NCI-H1048 (cell line): ENCODE measurements at regions not wholly inside any gene's neighbourhood (a gene's known extent, or its start where the extent isn't known, plus 50 kb on each side); places are given as distances from the start of the nearest gene placed in this dataset.

Source experiments
- DNase-seq: peaks from one replicate; lab custom pipeline; 2025; lab: John Stamatoyannopoulos, UW

DNA sequence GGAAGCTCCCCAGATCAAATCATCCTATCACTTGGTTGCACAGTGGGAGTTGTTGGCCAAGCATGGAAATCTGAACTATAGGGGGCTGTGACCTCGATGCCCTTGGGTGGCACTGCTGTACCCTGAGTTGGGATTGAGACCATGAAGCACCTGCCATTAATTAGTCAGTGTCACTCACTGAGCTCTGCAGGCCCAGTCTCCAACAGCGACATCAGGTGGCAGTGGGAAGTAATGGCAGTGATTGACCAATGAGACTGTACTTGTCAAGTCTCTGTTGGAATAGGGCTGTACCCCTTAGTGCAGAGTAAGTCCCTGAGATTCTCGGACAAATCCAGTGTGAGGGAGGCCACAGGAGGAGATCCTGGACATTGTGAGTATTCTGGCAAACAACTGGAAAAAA lies 118.0 kb upstream of the RPL38 start:
- no peak for DNase-seq

DNA sequence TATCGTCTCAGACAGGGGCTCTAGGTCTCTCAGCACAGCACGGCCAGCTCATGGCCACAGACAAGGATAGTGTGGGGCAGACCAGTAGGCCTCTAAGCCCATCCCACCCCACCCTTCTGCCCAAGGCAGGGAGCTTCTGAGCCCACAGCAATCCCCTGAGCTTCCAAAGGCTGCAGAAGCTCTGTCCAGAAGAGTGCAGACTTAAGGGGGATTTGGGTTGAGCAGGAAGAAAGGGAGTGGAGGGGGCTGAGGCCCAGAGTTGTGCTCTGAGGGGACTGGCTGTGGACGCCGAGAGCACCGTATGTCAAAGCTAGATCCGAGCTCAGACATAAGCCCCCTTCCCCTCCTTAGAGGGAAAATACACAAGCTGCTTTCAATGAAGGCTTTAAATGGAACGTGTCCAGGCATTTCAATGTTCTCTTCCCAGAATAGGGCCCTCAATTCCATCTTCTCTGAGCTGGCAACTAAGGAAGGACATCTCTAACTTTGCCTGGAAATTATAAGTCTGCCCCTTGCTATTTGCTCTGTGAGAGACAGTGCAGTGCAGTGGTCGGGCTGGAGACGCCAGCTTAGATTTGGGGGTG lies 116.4 kb upstream of the RPL38 start:
- DNase-seq = no peak

DNA sequence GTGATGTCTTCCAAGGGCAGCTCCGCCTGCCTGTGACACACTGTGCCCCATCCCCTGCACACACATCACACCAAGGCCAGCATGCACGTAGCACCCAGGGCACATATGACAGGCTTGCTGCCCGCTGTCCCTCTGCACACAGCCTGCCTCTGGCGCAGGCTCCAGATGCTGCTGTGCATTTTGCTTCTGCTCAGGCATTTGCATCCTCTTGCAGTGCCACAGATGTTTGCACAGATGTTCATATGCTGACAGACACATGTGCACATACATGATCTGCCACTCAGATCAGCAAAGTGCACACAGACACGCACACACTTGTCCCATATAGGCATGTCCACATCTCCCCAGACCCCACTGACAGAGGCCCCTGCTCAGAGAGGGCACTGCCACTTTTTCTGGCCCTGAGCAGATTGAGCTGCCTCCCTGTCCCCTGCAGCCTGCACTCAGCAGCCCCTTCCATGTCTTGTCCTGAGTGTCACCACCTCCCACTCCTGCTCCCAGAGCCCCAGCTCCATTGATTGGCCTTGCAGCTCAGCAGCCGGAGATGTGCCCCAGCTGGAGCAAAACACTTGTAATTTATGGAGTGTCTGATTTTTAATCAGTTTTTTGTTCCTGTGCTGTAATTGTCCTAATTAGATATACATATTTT lies 115.1 kb upstream of the RPL38 start:
- no peak for DNase-seq

DNA sequence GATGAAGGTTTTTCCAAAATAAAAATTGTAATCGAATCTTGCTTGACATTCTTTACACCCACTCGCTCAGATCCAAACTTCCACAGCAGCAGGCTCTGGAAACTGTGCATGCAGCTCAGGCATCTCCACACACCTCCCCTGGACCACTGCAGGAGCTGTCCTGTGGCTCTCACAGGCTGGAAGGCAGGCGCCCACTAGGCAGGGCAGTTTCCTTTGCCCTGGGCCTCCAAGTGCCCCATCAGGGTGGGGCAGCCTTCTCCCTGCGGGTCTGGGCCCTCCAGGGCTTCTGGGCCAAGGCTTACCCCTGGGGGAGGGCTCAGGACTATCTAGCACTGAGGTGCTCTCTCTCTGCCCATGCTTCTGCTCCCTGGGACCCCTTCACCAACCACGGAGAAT lies 114.5 kb upstream of the RPL38 start:
- no peak for DNase-seq

DNA sequence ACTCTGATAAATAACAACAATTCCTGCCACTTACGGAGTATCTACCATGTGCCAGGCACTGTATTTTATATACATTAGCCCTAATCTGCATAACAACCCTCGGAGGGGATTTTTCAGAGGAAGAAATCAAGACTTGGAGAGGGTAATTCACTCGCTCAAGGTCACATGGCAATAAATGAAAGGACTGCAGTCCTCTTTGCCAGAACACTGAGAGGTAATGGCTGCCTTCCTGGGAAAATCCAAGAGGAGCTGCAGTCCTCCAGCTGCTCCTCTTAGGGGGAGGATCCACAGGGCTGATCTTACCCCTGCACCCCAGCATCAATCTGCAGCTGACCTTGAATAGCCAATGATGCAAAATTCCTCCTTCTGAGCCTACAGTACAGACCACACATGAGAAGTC lies 114.1 kb upstream of the RPL38 start:
- DNase-seq = no peak

DNA sequence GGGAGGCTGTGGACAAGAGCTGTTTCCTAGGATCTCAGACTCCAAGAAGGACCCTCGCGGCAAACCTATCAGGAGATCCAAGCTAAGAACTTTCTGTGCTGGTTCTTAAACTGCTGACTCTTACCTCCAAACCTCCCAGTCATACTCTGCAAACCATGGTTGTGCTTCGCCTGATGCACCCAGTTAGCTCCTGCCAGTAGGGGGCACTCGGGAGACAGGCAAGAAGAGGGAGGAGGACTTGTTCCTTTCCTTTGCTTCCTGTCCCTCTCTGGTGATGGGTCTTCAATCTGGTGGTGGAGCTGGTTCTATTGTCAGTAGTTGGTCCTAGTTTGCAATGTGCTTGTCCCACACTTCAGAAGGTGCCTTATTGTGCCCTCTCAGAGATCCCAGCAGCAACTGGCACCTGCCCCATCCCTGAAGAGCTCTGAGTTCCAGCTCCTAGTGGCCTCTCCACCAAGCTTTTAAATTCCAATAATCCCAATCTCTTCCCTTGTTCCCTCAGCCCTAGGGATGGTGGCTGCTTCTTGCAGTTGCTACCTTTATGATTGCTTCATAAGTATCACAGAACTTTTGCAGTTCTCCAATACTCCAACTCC lies 113.5 kb upstream of the RPL38 start:
- DNase-seq = peak; percentile 9

DNA sequence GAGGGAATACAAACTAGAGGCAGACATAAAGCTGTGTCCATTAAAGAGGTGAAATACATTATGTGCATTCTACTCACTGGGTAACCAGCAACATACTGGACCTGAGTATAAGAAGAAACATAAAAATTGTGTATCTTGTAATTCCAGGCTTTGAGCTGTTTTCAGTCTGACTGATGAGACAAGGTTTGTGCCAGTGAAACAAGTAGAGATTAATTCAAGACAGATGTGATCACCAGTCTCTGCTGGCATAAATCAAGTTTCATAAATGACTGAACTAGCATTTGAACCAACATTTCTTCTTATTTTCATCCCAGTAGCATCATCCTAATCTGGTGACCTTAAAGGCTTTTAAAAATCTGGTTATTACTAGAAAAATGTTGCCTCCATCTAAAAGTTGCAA lies 108.8 kb upstream of the RPL38 start:
- no peak for DNase-seq

DNA sequence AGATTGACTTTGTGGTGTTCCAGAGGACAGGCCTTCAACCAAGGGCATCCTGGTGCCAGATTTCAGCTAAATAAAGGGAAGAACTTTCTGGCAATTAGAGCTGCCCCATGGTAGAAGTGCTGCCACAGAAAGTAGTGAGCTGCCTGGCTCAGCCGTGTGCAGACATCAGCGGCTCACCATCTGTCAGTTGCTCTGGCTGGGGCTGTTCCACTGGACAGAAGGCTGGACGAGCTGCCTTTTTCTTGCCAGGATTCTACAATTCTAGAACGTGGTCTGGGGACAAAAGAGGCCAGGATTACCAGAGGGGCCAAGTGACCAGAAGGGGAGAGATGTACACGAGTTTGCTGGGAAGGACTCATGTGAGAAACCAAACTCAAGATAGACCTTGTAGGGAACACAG lies 107.0 kb upstream of the RPL38 start:
- DNase-seq = no peak

DNA sequence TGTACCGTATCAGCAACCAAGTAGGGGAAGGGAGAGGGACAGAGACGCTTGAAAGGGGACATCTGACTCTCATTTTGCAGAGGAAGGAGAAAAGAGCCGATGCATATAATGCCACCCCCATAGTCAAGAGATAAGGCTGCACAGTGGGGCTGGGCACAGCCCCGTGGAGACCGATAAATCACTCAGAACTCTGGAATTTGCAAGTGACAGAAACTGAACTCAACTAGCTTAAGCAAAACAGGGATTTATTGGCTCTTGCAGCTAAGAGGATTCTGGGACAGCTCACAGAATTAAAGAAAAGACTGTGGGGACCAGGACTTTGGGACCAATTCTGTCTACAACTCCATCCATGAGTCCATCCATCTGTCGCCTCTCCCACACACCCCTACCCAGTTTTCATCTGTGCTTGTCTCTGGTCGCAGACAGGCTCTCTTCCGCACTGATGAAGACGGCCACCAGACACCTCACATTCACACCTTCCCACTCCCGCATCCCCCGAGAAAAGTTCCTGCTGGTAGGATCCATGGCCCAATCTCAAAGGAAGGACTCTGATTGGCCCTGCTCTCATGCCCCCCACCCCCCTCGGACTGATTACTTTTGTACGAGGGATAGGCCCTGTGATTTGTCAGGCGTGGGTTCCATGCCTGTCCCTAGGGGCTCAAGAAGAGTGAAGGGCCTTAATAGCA lies 105.9 kb upstream of the RPL38 start:
- DNase-seq = no peak

DNA sequence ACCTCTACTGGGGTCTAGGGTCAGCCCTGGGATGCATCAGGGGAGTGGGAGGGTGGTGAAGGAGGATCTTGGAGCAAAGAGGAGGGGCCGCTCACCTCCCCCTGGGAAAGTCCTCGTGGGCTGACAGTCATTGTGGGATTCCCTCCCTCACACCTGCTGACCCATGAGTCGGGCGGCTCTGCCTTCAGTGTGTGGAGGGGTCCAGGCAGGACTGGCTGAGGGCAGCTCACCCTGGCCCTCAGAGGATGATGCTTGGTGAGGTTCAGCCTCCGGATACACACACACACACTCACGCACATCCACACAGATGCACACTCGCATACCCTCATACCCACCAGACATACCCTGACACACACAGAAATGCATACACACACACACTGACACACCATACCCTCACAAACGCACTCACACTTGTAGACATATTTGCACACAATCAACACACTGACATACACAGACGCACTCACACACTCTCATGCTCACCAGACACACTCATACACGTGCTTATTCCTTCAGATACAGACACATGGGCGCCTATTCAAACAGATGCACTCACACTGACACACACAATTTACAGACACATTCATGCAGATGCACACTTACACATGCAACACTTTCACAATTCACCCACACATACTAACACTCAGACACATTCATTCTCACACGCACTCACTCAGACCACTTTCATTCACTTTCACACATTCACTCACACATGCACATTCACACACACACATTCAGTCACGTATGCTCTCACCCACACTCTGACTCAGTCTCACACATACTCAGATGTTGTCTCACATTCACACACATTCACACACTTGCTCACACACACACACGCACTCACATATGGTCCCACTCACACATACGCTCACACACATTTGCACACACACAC lies 105.1 kb upstream of the RPL38 start:
- no peak for DNase-seq

DNA sequence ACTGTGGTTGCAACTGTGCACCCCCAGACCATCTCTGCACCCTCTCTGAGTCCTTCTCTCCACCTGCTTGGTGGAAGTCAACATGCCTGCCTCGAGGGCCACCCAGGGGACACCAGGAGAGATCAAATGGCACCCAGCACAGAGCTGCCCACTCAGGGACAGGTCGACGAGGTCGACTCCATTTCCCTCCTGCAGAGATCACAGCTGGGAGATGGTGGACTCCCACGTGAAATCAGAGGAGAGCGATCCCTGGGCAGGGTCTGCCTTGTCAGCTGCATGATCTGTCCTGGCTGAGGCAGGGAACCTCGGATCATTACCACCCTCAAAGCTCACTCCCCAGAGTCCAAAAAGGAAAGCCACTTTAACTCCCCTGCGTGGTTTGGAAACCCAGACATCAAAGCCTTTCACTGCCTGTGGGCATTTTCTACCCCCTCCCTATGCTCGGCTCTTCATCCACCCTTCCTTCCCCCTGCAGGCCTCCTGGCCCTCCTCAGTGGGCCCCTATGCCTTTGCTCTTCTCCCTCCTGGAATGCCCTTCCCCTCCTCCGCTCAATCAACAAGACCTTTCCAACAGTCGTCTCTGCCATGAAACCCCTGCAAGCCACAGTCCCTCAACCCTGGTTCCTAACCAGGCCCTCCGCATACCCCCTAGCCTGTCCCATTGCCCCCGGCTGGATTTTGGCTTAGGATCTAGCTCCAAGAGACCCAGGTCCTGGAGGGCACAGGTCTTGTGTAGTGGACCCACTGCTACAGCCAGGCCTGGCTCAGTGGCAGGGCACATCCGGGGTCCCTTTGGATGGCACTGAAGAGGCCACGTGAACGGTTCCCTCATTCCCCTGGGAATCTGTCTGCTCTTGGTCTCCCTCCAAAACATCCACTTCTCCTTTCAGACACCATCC lies 103.8 kb upstream of the RPL38 start:
- DNase-seq = no peak

DNA sequence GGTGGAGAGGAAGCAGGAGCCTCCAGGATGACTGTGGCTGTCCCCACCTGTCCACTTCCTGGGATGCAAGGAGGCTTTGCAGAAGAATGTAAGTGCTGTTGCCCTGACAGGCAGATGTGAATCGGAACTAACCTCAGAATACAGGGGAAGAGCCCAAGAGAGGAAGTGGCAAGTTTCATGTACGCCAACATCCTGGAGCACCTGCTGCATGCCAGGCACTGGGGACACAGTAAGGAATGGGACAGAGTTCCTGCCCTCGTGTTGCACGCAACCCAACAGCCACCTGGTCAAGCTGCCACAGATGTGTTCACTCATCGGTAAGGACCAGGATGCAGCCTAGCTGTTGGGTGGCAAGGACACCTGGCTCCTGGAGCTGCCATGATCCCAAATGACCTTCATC lies 98.6 kb upstream of the RPL38 start:
- no peak for DNase-seq

DNA sequence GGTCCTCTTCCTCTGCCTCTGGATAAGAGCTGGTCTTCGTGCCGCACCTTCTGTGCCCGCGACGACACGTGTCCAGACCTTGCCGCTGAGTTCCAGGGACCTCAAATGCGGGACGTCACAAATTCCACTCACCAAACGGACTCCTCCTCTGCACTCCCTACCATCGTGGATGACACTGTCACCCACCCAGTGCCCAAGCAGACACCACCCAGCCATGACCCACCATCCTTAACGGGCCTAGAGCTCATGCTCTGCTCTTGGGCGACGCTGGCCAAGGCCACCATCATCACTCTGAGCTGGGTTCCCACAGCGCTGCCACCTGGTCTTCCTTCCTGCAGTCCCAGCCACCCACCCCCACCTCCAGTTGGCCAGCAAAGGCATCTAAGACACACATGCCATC lies 96.4 kb upstream of the RPL38 start:
- no peak for DNase-seq

DNA sequence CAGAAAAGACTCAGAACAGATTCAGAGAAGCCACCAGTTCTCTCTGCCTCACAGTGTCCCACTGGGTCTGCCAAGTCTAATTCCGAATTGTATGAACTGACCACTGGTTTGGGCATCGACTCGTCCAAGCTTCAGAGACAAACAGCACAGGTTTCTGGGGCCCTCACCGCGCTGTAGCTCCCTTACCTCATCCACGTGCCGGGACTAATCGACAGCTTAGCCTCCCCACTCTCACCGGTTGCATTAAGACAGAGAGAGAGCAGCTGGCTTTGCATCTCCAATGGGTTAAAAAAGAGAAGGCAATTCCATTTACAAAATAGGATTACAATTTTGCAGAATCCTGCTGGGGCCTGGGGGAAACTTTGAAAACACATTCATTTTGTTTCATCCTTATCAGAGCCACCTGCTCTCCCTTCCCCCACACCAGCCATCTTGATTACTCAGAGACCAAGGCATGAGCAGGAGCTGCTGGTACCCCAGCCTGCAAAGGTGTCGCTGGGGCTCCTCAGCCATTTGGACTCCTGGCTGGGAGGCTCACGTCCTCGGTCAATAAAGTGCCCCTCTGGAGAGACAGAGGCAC lies 95.3 kb upstream of the RPL38 start:
- DNase-seq = no peak

DNA sequence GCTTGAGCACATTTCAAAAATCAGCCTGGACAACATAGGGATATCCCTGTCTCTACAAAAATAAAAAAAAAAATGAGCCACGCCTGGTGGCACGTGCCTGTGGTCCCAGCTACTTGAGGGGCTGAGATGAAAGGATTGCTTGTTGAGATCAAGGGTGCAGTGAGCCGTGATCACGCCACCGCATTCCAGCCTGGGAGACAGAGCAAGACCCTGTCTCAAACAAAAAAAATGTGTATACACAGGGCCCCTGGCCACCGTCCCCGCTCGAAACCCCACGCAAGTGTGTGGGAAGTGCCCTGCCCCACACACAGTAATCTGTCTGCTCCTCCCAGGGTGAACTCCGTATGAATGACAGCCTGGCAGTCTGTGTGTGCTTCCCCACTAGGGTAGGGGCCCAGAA lies 93.0 kb upstream of the RPL38 start:
- no peak for DNase-seq

DNA sequence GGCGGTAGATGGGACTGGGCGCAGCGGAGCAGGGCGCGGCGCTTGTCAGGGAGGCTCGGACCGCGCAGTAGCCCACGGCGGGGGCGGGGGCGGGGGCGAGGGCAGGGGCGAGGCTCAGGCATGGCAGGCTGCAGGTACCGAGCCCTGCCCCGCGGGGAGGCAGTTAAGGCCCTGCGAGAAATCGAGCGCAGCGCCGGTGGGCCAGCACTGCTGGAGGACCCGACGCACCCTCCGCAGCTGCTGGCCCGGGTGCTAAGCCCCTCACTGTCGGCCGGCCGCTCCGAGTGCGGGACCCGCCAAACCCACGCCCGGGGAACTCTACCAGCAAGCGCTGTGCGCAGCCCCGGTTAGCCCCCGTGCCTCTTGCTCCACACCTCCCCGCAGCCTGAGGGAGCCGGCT lies 90.2 kb upstream of the RPL38 start:
- no peak for DNase-seq

DNA sequence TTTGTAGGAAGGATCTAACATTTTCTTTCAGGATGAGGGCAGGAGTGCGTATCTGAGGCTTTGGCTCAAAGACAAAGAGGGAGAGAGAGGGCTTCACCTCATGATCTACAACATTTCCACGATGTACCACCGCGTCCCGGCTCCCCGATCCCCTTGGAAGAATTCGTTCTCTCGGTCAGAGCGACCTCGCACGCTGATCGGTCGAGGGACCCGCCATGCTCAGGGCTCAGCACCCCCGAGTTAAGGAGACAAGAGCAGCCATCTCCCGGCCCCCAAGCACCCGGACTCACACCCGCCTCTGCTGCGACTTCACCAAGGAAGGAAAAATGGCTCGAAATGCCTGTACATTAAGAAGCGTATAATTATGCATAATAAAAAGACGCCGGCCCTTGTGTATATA lies 89.5 kb upstream of the RPL38 start:
- DNase-seq = no peak

DNA sequence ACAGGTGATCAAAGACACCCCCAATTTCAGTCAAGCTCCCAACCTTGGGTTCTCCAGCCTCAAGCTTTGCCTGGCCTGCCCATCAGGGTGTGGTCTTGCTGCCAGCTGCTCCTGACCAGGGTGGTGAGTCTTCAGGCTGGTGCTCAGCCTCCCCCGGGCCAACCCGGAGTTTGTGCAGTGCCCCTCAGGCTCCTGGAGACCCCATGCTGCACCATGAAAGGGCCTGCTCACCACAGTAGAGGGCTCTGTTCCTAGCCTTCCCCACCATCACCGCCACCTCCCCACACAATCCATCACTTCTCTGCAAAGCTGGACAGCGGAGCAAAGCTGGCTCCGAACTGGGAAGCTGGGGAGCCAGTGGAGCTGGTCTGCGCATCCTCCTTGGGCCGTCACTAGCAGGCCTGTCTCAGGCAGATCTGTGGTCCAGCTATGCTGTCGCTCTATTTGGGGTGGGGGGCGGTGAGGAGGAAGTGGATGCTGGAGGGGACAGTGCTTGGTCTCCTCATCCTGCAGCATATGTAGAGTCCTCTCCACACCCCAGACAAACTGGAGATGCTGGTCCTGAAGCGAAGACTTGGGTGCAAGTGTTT lies 88.5 kb upstream of the RPL38 start:
- DNase-seq = no peak

DNA sequence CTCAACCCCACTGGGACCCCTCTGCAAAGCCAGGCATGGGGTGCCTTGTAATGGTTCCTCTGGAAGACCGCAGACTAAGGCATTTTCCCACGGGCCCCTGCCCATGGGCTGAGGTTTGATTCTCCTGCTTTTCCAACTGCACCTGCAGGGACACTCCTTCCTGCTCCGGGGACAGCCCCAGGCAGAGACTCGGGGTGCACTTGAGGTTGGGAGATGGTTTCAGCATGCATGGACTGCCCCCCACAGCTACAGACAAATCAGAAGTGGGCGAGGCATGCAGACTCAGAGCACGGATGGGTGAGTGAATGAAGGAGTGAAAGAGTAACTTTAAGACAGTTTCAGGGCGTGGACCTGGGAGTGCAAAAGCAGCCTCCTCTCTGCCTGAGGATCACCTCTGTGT lies 87.9 kb upstream of the RPL38 start:
- no peak for DNase-seq

DNA sequence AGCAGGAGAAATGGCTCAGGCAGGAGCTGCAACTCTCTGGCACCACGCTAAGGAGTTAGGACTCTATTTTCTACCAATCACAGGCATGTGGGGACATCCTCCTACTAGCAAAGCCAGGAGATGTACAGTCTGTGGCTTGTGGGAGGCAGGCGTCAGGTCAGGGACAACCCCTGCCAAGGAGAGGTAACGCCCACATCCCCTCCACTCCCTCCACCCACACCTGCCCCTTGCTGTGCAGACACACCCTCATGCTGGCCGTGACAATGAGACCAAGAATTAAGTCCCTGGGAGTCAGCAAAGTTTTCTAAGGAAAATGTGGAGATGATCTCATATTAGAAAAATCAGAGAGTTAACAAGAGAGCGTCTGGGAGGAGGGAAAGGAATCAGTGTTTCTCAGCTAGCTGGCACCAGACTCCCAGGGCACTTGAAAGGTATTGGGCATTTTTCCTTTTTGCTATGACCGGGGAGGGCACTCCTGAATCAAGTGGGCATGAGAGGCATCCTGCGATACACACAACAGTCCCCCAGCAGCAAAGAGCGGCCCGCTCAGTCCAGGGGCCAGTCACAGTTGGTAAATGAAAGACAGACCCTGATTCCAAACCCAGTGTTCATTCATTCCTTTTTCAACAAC lies 87.3 kb upstream of the RPL38 start:
- DNase-seq = no peak
